Epithelial cell of esophagus (primary cell): ENCODE measurements at regions not wholly inside any gene's neighbourhood (a gene's known extent, or its start where the extent isn't known, plus 50 kb on each side); places are given as distances from the start of the nearest gene placed in this dataset.

Experiments
- DNase-seq: peaks from one replicate; pipeline ENCODE4 v3.0.0; 2010; ENCODE audit warnings: low read depth
- H3K4me3 ChIP-seq: 2 replicates; pipeline ENCODE4 v1.5.1; 2011; ENCODE audit warnings: mild to moderate bottlenecking, low read length, control low read depth
- TF ChIP-seq, protein P1 (sequence below): IDR thresholded peaks from 2 replicates; pipeline ENCODE4 v1.5.1; 2011; ENCODE audit warnings: low read depth, mild to moderate bottlenecking, low read length, control low read depth, inconsistent platforms; ENCODE audit not compliant: insufficient read depth; ENCODE audit errors: missing control alignments

DNA sequence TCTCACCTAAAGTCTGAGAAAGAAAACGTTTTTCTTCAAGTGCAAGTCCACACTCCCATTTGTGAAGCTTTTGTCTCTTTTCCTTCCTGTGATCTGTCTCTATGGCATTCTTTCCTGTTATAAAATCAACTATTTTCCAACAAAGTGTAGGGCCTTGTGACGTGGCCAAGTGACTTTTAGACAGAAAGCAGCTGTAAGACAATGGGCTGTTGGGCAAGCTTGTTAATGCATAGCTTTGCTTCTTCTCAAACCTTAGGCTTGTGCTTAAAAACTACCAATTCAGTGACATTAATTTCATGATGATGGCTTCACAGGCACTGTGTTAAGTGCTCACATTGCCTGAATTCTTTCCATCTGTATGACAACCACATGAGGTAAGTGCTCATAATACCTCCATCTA, 83.5 kb downstream of the VCY1B start:
- no peak overlapping the region for H3K4me3 ChIP-seq
- no peak for DNase-seq
- TF ChIP-seq, protein P1, sequence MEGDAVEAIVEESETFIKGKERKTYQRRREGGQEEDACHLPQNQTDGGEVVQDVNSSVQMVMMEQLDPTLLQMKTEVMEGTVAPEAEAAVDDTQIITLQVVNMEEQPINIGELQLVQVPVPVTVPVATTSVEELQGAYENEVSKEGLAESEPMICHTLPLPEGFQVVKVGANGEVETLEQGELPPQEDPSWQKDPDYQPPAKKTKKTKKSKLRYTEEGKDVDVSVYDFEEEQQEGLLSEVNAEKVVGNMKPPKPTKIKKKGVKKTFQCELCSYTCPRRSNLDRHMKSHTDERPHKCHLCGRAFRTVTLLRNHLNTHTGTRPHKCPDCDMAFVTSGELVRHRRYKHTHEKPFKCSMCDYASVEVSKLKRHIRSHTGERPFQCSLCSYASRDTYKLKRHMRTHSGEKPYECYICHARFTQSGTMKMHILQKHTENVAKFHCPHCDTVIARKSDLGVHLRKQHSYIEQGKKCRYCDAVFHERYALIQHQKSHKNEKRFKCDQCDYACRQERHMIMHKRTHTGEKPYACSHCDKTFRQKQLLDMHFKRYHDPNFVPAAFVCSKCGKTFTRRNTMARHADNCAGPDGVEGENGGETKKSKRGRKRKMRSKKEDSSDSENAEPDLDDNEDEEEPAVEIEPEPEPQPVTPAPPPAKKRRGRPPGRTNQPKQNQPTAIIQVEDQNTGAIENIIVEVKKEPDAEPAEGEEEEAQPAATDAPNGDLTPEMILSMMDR, result no peak

DNA sequence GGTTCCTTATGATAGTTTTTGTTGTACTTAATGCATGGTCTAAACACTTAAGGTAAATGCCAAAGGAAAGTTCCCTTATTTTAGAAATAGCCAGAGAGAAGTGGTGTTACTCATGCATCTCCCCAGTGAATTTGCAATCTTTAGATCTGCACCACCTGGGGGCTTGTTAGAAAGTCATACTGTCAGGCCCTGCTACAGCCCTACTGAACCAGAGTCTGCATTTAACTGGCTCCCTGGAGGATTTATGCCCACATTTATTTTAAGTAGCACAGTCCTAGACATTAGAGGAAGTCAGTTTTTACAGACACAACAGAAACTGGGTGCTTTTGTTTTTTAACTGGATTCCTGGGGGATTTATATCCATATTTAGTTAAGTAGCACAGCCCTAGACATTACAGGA, 89.6 kb downstream of the VCY1B start:
- TF ChIP-seq, protein P1, result no peak
- DNase-seq, result no peak

DNA sequence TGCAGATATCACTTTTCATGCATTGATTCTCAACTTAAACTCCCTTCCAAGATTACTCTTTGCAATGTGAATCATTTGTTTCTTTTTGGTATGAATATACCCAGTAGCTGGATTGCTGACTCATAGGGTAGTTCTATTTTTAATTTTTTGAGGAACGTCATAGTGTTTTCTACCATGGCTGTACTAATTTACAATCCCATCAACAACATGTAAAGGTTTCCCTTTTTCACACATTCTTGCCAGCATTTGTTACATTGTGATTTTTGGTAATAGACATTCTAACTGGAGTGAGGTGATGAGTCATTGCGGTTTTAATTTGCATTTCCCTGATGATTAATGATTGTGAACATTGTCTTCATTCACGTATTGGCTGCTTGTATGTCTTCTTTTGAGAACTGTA, 126.7 kb downstream of the VCY1B start:
- TF ChIP-seq, protein P1, result no peak
- no peak overlapping the region for H3K4me3 ChIP-seq
- peak; percentile 42 for DNase-seq

More for the DNA sequence above, 89.6 kb downstream of the VCY1B start:
- H3K4me3 ChIP-seq, result no peak overlapping the region

DNA sequence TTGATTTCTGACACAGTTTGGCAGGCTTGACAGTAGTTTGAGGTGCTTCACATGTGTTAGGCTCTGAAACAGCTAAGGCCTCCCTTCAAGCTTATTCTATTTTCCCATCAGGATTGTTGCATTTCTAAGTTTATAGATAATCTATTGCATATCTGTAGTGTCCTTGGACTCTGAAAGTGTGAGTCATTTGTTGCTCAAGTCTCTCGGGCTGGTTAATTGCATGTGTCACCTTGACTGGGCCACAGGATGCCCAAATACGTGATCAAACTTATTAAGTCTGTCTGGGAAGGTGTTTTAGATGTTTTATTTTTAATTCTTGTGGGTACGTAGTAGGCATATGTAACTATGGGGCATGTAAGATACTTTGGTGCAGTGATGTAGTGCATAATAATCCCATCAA, 166.0 kb downstream of the VCY1B start:
- TF ChIP-seq, protein P1, result no peak
- H3K4me3 ChIP-seq, result no peak overlapping the region
- DNase-seq, result peak; percentile 11

DNA sequence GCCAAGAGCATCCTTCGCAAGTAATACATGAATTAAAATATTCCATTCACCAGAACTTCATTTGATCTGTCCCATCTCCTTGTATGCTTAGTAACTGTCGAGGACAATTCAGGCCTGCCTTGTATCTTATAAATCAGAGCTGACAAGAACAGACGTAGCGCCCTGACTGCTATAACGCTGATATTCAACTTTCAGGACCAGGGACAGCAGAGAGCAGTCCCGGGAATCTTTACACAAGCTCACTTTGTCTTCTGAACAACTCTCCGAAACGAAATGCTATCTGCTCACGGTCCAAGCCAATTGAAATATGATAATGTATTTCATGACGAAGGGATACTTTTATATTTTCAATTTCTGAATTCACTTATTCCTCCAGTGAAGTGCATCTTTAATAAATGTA, 175.7 kb downstream of the VCY1B start:
- no peak overlapping the region for H3K4me3 ChIP-seq
- TF ChIP-seq, protein P1, result no peak
- DNase-seq, result peak; percentile 39

DNA sequence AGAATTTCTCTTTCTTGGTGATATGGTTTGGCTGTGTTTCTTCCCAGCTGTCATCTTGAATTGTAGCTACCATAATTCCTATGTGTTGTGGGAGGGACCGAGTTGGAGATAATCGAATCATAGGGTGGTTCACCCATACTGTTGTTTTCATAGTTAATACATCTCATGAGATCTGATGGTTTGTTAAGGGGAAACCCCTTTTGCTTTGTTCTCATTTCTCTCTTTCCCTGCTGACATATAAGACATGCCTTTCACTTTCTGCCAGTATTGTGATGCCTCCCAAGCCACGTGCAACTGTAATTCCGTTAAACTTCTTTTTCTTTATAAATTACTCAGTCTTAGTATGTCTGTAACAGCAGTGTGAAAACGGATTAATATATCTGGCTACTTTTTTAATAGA, 179.0 kb downstream of the VCY1B start:
- DNase-seq, result no peak
- no peak overlapping the region for H3K4me3 ChIP-seq
- TF ChIP-seq, protein P1, result no peak

DNA sequence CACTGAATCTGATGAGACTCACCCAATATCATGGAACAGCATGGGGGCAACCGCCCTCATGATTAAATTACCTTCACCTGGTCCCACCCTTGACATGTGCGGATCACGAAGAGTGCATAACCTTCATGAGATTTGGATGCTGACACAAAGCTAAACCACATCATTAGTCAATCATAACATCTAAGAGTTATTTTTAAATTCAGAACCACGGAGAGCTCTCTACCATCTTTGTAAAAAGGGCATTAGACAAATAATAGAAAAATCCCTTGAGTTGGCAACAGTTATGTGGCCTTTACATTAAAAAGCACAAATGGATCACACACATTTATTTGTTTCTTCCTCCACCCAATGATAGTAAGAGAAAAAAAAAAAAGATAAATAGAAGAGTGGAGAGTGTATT, 182.2 kb downstream of the VCY1B start:
- no peak overlapping the region for H3K4me3 ChIP-seq
- DNase-seq, result peak; percentile 6
- TF ChIP-seq, protein P1, result no peak
